ENCODE measurements at regions not wholly inside any gene's neighbourhood (a gene's known extent, or its start where the extent isn't known, plus 50 kb on each side); places are given as distances from the start of the nearest gene placed in this dataset.
"Not testable (repeated sequence)": the region's sequence is repeated elsewhere in the genome, so short reads cannot be mapped to it uniquely, and the experiment has no call there.

GRCh38 chr5:1732945-1733344 is 66.7 kb downstream of the MRPL36 start:
- intact Hi-C loops (cut with DNase I; ENCODE audit: low total_unique reads) = no loop called here
- Histone ChIP-seq H3K36me3 (no peaks in the 10 kb centered on the region), H3K27me3 (replicated peaks in 1 of 7) (peaks cover 0 to 73% (median 0%) of the 10 kb centered on the region in 7 donors), H3K4me1 (no peaks in the 10 kb centered on the region), H3K9me3 (no peaks in the 10 kb centered on the region), H3K4me3 (no peak overlapping the region), H3K27ac (no peak overlapping the region)
- DNase-seq = peak; percentile 47
- 74 to 94% (median 85%) methylated on average over 5 of the region's 5 CpGs for WGBS, 5 donors
- TF ChIP-seq POLR2A (IDR thresholded peaks at IDR 0.05) = no peak
- no peak for TF ChIP-seq POLR2AphosphoS5 (IDR thresholded peaks at IDR 0.05)

- 74 to 83% (median 80%) methylated on average over 8 to 9 of the region's 9 CpGs for WGBS, 5 donors
- Histone ChIP-seq H3K4me3 (no peak overlapping the region), H3K27ac (no peak overlapping the region), H3K27me3 (replicated peaks in 1 of 7) (peaks cover 0 to 68% (median 0%) of the 10 kb centered on the region in 7 donors), H3K36me3 (no peaks in the 10 kb centered on the region), H3K9me3 (no peaks in the 10 kb centered on the region), H3K4me1 (no peaks in the 10 kb centered on the region)
- DNase-seq = peak; percentile 62
- TF ChIP-seq POLR2AphosphoS5 (IDR thresholded peaks at IDR 0.05) (no peak), POLR2A (IDR thresholded peaks at IDR 0.05) (no peak), CTCF (IDR thresholded peaks at IDR 0.05 in 8 of 11, conservative IDR thresholded peaks at IDR 0.05 in 3 of 11) (no peak)
- intact Hi-C loops (cut with DNase I; ENCODE audit: low total_unique reads) = no loop called here
Measured at GRCh38 chr5:1732238-1732941, 67.2 kb downstream of the MRPL36 start.

GRCh38 chr5:1731855-1732237 is 67.8 kb downstream of the MRPL36 start:
- DNase-seq; H3K4me1 ChIP-seq; H3K36me3 ChIP-seq; H3K9me3 ChIP-seq; H3K27ac ChIP-seq; intact Hi-C loops (cut with DNase I; ENCODE audit: low total_unique reads); H3K4me3 ChIP-seq: not testable (repeated sequence)
- peaks cover 0 to 64% (median 0%) of the 10 kb centered on the region in 7 donors for H3K27me3 ChIP-seq (replicated peaks in 1 of 7)
- 70 to 88% (median 85%) methylated on average over 4 of the region's 4 CpGs for WGBS, 5 donors

DNA sequence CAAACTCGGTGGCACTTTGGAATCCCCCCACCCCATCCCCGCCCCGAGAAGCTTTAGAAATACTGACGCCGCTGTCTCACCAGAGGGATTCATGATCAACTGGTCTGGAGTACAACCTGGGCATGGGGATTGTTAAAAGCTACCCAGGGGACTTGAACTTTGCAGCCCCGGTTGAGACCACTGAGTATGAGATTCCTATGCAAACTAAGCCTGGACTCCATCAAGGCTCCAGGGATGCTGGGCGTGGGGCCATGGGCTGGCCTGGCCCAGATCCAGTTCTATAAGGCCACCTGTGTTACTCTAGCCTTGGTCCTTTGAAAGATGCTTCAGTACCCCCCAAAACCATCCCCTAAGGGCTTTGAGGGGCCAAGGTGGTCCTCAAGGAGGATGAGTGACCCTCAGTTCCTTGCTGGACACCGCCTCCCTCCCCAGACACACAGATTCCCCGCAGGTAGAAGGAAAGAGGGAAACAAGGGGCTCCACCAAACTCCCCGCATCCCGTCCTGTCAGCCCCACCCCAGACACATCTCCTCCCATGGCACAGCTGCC is 68.5 kb downstream of the MRPL36 start:
- TF ChIP-seq CTCF (IDR thresholded peaks at IDR 0.05 in 8 of 11, conservative IDR thresholded peaks at IDR 0.05 in 3 of 11) = no peak
- TF ChIP-seq POLR2AphosphoS5 (IDR thresholded peaks at IDR 0.05) = no peak
- TF ChIP-seq POLR2A (IDR thresholded peaks at IDR 0.05) = no peak
- peak; percentile 53 for DNase-seq
- intact Hi-C loops (cut with DNase I; ENCODE audit: low total_unique reads) = no loop called here
- Histone ChIP-seq H3K27ac (no peak overlapping the region), H3K4me1 (no peaks in the 10 kb centered on the region), H3K9me3 (no peaks in the 10 kb centered on the region), H3K36me3 (no peaks in the 10 kb centered on the region), H3K27me3 (replicated peaks in 1 of 7) (peaks cover 0 to 66% (median 0%) of the 10 kb centered on the region in 7 donors), H3K4me3 (no peak overlapping the region)
- 74 to 82% (median 78%) methylated on average over 9 to 11 of the region's 11 CpGs for whole genome bisulfite sequencing, 5 donors

DNA sequence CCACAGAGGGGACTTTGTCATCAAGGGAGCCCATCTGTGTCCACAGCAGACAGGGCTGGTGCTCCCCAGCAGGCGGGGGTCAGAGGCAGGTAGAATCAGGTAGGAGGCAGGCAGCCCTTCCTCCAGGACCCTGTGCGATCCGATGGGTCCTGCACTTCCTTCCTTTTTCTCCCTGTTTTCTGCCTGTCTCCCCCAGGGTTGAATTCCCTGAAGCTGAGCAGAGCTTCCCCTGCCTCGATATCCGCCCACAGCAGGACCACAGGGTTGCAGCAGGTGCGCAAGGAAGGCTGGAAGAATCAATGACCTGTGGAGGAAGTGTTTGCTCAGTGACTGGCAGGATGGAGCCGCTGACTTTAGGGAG is 69.2 kb downstream of the MRPL36 start:
- H3K27me3 ChIP-seq (replicated peaks in 1 of 7) = peaks cover 0 to 68% (median 0%) of the 10 kb centered on the region in 7 donors
- peaks cover 0 to 4% (median 0%) of the 10 kb centered on the region in 6 donors for H3K4me1 ChIP-seq
- intact Hi-C loops (cut with DNase I; ENCODE audit: low total_unique reads) = no loop called here
- no peak overlapping the region for H3K27ac ChIP-seq
- no peaks in the 10 kb centered on the region for H3K36me3 ChIP-seq
- 67 to 84% (median 78%) methylated on average over 7 of the region's 7 CpGs for WGBS, 5 donors
- no peak overlapping the region for H3K4me3 ChIP-seq
- no peak for DNase-seq
- TF ChIP-seq POLR2AphosphoS5 (IDR thresholded peaks at IDR 0.05) (no peak), CTCF (IDR thresholded peaks at IDR 0.05 in 8 of 11, conservative IDR thresholded peaks at IDR 0.05 in 3 of 11) (no peak), POLR2A (IDR thresholded peaks at IDR 0.05) (no peak)
- H3K9me3 ChIP-seq = no peaks in the 10 kb centered on the region

Measured in spleen (tissue), 11 donors.